ENCODE measurements at regions not wholly inside any gene's neighbourhood (a gene's known extent, or its start where the extent isn't known, plus 50 kb on each side); places are given as distances from the start of the nearest gene placed in this dataset.

- Histone ChIP-seq H3K27ac (no peak overlapping the region), H3K79me2 (no peaks in the 10 kb centered on the region), H3K4me1 (no peaks in the 10 kb centered on the region), H3K27me3 (ENCODE audit: control insufficient read depth, insufficient read depth, low read length) (no peaks in the 10 kb centered on the region), H3K4me2 (ENCODE audit: low read length) (no peak overlapping the region), H2AFZ (no peak overlapping the region), H3K4me3 (ENCODE audit: low read depth, low read length) (no peak overlapping the region), H3K36me3 (ENCODE audit: control insufficient read depth, insufficient read depth, low read length) (no peaks in the 10 kb centered on the region), H3K9ac (no peak overlapping the region), H3K9me3 (ENCODE audit: control insufficient read depth, low read length) (no peaks in the 10 kb centered on the region)
- no peak for TF ChIP-seq CTCF (IDR thresholded peaks at IDR 0.05)
Observed at GRCh38 chr13:59371229-59371628, 792.5 kb downstream of the DIAPH3 start.

DNA sequence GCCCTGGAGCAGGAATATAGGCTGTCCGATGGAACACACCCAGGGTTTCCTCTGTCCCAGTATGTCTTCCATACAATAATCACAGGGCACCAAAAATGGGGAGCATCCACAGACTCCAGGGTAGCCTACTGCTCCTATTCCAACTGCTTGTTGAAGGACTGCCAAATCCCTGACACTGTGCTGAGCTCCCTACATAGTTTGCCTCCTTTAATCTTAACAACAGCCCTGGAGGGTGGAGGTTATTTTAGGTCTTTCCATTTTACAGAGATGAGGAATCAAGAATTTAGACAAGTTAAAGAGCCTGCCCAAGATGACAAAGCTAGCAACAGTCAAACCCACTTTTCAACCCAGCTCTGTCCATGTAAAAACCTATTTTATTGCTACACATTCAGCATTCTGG lies 790.4 kb downstream of the DIAPH3 start:
- no peaks in the 10 kb centered on the region for H3K4me1 ChIP-seq
- H3K9me3 ChIP-seq (ENCODE audit: control insufficient read depth, low read length), result no peaks in the 10 kb centered on the region

DNA sequence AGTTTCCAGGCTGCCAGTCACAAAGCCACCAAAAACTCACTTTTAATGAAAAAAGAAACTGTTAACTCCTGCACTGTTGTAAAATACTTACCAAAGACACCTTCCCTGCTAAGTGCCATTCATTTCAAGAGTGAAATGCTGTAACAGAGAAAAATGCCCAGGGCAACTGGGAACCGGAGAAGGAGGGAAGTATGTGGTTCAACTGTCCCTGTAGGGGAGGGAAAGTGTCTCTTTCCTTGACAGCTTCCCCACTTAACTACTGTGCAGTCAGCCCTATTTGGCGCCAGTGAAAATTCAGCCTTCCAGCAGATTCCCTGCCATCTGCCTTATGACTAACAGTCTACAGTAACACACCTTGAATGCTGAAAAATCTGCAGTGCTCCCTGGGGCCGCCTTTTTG lies 789.0 kb downstream of the DIAPH3 start:
- no peak for TF ChIP-seq CTCF (IDR thresholded peaks at IDR 0.05)
- Histone ChIP-seq H3K4me1 (no peaks in the 10 kb centered on the region), H3K27ac (no peak overlapping the region), H3K4me3 (ENCODE audit: low read depth, low read length) (no peak overlapping the region), H3K4me2 (ENCODE audit: low read length) (no peak overlapping the region), H3K9ac (no peak overlapping the region), H2AFZ (no peak overlapping the region), H3K79me2 (no peaks in the 10 kb centered on the region), H3K27me3 (ENCODE audit: control insufficient read depth, insufficient read depth, low read length) (no peaks in the 10 kb centered on the region), H3K9me3 (ENCODE audit: control insufficient read depth, low read length) (no peaks in the 10 kb centered on the region), H3K36me3 (ENCODE audit: control insufficient read depth, insufficient read depth, low read length) (no peaks in the 10 kb centered on the region)

More for the DNA sequence above, 790.4 kb downstream of the DIAPH3 start:
- H3K27ac ChIP-seq, result no peak overlapping the region
- no peak overlapping the region for H3K4me3 ChIP-seq (ENCODE audit: low read depth, low read length)
- TF ChIP-seq CTCF (IDR thresholded peaks at IDR 0.05), result no peak
- no peaks in the 10 kb centered on the region for H3K79me2 ChIP-seq
- H3K4me2 ChIP-seq (ENCODE audit: low read length), result no peak overlapping the region
- no peaks in the 10 kb centered on the region for H3K36me3 ChIP-seq (ENCODE audit: control insufficient read depth, insufficient read depth, low read length)
- no peak overlapping the region for H3K9ac ChIP-seq
- no peak overlapping the region for H2AFZ ChIP-seq
- no peaks in the 10 kb centered on the region for H3K27me3 ChIP-seq (ENCODE audit: control insufficient read depth, insufficient read depth, low read length)

GRCh38 chr13:59384154-59384553 lies 779.6 kb downstream of the DIAPH3 start:
- no peaks in the 10 kb centered on the region for H3K4me1 ChIP-seq

More at GRCh38 chr13:59384154-59384553, 779.6 kb downstream of the DIAPH3 start:
- Histone ChIP-seq H3K4me2 (ENCODE audit: low read length) (no peak overlapping the region), H3K36me3 (ENCODE audit: control insufficient read depth, insufficient read depth, low read length) (no peaks in the 10 kb centered on the region), H3K9ac (no peak overlapping the region), H3K9me3 (ENCODE audit: control insufficient read depth, low read length) (no peaks in the 10 kb centered on the region), H3K27me3 (ENCODE audit: control insufficient read depth, insufficient read depth, low read length) (no peaks in the 10 kb centered on the region), H3K27ac (no peak overlapping the region), H3K79me2 (no peaks in the 10 kb centered on the region), H2AFZ (no peak overlapping the region), H3K4me3 (ENCODE audit: low read depth, low read length) (no peak overlapping the region)
- TF ChIP-seq CTCF (IDR thresholded peaks at IDR 0.05), result no peak
